SH-SY5Y (cell line): ENCODE measurements at regions not wholly inside any gene's neighbourhood (a gene's known extent, or its start where the extent isn't known, plus 50 kb on each side); places are given as distances from the start of the nearest gene placed in this dataset.

Experiments
- GATA2 ChIP-seq: IDR thresholded peaks from 2 replicates; pipeline ENCODE4 v1.6.1; 2011; ENCODE audit warnings: mild to moderate bottlenecking, low read depth, low read length
- GATA3 ChIP-seq: IDR thresholded peaks from 2 replicates; pipeline ENCODE4 v1.6.1; 2011; ENCODE audit warnings: low read depth, mild to moderate bottlenecking, low read length, moderate library complexity

DNA sequence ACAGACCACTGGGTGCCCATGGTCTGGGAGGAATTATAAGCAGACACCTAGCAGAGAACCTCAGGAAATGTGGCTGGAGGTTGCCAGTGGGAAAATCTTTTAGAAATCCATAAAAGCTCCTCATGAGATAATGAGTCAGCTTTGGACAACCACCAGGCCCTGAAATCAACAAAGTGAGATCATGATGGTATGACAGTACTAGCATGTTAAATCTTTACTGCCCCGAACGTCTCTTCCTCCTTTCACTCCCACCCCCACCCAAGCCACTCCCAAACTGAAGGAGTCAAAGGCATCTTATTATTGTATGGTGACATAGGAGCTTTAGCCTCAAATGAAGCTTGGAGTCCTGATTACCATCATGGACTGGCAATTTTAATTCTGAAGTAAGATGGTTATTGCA lies 240.0 kb downstream of the DIO2 start:
- TF ChIP-seq GATA2 (no peak), GATA3 (no peak)
